Activated CD8-positive, alpha-beta memory T cell treated with anti-CD3 and anti-CD28 coated beads, Interleukin-2, amount 50 U/mL, for 1 hour (primary cell): ENCODE measurements at regions not wholly inside any gene's neighbourhood (a gene's known extent, or its start where the extent isn't known, plus 50 kb on each side); places are given as distances from the start of the nearest gene placed in this dataset.

Source experiments
- DNase-seq: peaks from one replicate; pipeline ENCODE4 v3.0.0-alpha.2; 2020; ENCODE audit errors: extremely low read depth

DNA sequence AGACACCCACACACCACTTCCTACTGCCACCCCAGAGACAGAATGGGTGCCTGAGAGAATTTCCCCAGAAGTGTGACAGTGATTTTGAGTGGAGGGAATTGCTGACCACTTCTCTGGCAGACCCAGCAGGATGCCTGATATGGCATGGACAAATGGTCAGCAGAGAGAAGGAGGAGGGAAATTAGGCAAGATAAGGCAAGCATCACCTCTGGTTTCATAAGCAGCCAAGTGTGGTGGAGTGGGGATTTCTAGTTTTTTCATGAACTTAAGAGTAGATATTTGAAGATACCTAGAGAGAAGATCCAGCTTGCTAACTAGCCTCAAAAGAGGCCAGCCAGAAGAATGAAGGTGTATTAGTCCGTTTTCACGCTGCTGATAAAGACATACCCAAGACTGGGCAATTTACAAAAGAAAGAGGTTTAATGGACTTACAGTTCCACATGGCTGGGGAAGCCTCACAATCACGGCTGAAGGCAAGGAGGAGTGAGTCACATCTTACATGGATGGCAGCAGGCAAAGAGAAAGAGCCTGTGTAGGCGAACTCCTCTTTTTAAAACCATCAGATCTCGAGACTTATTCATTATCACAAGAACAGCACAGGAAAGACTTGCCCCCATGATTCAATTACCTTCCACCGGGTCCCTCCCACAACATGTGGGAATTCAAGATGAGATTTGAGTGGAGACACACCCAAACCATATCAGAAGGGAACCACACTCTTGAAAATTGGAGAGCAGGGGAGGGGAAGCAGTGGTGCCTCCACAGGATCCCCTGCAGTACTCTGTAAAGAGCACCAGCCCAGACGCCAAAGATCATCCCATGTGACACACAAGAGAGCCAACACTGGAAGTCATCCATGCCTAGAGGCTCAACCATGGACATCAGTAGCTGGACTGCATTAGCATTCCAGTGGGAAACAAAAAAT is 64.2 kb downstream of the RBM43 start:
- DNase-seq, result no peak

DNA sequence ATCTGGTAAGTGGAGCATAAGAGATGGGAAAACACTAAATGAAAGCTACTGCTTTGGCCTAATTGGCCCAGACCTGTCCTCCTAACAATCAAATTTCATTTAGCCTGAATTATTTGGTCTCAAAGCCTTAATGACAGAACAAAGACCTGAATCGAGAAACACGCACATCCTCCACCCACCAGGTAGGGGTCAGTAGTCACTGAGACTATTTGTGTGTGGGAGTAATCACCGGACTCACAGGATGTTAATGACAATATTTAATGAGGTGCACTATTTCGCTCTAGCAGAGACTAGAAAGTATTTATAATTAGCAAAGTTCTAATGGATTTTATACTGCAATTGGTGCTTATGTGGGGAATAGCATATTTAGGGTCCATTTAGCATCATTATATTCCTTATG is 68.1 kb downstream of the RBM43 start:
- DNase-seq, result no peak

DNA sequence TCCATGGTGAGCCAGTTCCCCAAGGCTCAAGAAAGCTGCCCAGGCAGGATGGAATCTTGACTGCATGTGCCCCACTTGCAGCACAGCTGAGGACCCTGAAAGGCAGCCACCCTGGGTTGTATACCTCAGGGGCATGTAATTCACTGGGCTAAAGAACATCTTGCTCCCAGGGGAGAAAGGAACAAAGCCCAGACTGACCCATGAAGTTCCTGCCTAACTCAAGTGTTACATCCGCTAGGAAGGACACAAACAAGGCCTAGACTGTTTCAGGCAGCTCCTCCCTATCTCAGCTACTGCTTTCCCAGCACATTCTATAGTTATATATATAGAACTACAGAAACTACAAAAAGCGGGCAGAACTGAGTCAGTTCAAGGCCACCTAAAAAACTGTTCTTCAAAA is 69.0 kb downstream of the RBM43 start:
- no peak for DNase-seq

DNA sequence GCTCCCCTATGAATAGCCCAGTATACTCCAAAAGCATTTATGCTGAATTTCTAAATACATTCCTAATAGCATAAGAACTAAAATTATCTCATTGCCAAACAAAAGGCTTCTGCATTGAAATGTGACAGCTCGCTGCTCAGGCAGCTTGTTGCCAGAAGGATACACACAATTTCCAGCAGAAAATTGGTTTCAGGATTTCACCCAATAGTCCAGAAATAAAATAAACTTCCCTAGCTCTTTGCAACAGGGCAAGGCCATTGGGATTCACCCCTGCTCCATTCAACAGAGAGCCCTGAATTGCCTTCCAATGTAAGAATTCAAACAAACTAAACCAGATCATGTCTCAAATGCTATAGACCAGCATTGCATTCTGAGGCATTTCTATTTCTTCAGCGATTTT is 70.7 kb downstream of the RBM43 start:
- no peak for DNase-seq

DNA sequence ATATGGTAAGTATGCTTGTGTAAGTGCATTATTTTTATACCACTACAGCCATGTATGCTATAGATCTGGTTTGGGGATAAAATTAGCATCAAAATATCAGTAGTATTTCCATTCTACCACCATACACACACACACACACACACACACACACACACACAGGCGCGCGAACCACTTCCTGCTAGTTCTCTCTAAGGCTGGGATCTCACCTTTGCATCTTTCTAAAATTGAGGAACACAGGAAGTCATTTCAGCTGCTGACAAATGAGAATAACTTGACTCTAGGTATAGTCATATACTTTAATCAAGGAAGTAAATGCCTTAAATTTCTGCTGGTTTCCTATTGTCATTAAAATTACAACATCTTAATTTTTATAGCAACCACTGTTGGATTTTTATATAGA is 72.5 kb downstream of the RBM43 start:
- DNase-seq, result no peak

DNA sequence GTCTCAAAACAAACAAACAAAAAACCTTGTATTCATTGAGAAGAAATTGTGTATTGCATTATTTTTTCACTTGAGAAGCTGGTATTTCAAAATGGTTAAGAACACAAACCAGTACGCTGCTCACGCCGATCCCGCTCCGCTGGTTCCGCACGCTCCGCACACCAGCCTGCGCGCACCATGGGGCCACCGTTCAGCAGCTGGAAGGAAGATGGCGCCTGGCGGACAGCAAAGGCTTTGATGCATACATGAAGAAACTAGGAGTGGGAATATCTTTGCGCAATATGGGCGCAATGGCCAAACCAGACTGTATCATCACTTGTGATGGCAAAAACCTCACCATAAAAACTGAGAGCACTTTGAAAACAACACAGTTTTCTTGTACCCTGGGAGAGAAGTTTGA is 75.7 kb downstream of the RBM43 start:
- no peak for DNase-seq

DNA sequence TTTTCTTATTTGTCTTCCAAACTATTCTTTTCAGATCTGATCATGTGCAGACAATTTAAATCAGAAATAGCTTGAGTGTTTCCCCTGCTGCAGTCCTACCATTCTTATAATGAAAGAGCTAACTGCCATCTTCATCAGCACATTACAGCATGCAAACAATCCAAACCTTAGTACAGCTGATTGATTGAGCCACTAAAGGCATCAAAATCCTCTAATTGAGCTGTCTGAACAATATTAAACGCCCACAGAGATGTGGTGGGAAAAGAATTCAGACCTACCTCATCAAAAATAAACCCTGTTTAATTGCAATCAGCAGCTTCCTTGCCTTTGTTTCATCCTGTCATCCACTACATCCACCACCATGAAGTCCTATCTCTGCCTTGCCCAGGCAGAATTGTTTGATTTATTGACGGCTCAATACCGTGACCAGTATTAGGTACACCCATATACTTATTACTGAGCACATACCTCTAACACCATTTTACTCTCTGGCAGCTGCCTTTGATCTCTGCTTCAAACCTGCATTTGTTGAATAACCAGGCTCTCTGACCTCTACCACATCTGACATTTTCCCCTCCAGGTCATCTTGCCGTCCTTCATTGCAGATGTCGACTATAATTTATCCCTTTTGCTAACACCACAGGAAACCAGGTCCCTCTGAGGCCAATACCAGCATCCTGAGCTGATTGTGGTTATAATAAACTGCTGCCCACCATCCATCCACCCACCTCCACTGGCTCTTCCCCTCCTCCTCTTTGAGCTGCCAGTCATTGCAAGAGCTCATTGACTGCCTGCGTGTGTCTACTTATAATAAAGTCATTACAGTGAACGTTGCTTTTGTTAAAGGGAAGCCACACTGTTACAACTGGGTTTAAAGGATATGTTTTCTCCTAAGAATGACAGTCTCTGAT is 78.5 kb downstream of the RBM43 start:
- no peak for DNase-seq

DNA sequence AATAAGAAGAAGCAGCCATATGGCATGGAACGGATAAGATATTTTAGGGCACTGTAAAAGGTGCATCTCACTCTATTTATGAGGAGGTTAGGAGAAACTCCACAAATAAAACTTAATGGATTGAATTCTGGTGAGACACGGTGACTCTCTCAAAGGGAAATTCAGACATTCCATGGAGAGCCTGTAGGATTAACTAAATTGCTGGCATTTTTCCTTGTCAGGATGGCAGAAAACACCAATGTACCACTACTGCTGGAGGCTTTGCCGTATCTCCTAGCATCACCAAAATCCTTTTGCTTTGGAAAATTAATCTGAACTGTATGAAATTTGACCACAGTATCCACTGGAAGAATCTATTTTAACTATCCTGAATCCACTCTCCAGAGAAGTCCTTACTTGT is 79.3 kb downstream of the RBM43 start:
- DNase-seq, result no peak

DNA sequence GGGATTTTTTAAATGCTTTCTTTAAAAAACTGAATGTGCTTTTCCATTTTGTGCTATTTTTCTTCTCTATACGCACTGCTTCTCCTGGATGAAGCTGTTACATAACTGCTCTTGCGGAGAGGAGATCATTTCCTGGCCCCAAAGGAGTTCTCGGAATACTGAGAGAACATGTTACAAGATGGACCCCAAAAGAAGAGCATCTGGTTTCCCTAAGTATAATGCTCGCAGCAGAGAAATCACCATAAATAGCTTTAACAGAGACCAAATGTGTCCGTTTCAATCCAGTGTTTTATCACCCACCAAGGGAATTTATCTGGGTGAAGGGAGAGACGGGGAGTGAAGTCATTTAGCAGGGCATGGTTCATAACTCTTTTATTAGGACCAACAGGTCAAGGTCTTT is 80.1 kb downstream of the RBM43 start:
- DNase-seq, result no peak

DNA sequence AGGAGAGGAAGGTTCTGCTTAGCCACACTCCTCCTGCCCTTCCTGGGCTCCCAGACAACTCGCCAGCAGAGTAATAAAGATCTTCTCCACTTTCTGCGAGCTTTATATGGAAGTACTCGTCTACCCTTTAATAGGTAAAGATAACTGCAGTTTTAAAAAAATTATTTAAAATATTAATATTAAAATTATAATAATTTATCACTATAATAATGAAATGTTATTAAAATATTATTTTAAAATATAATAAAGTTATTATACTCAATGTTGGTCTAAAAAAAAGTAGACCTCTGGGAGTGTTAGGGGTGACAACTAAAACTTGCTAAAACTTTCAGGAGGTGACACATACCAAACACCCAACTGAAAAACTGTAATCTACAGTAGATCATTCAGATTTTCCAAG is 81.5 kb downstream of the RBM43 start:
- no peak for DNase-seq

DNA sequence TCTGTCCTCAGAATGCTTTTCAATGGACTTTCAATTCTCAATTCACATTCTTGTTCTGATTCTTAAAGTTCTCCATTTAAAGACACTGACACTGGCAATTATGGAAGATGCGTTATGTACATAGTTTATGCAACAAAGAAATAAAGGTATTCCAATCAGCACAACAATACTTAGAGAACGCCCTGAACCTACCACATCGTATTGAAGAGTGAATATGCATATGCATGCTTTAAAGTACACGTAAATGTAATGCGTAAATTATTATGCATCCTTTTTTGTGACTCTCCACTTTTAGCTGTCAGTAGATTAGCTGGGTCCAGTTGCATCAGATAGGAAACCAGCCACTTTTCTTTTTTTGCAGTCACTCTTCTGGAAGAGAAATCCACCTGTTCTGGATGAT is 83.5 kb downstream of the RBM43 start:
- no peak for DNase-seq

DNA sequence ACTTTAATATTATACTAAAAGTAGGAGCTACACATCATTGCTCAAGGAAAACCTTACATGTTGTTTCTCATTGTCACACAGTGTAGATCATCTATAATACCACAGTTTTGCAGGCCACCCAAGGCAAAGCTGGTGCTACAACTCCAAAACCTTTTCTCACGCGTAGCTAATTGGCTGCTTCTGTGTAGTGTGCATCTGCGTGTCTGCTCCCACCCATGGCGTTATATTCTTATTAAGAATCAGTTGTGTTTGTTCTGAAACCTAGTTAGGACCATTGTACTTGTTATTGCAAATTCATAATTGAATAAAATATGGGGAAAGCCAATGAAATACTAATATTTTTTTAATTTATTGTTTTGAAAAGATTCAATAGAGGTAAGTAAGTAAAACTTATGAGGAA is 83.9 kb downstream of the RBM43 start:
- DNase-seq, result no peak

DNA sequence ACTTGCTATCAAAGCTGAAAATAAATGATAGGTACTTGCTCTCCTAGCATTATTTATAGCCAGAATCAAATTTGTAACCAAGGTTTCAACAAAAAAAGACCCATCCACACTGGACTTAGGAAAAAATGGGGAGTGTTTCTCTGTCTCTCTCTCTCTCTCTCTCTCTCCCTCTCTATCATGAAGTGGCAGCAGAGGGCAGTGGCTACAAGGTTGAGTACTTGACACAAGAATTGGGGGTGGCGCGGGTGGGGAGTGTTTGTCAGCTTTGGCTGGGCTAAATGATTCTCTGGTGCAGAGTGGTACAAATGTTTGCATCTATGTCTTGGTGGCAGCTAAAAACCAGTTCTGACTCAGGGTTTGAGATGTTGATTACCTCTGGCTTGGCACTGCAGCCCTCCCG is 85.0 kb downstream of the RBM43 start:
- no peak for DNase-seq

DNA sequence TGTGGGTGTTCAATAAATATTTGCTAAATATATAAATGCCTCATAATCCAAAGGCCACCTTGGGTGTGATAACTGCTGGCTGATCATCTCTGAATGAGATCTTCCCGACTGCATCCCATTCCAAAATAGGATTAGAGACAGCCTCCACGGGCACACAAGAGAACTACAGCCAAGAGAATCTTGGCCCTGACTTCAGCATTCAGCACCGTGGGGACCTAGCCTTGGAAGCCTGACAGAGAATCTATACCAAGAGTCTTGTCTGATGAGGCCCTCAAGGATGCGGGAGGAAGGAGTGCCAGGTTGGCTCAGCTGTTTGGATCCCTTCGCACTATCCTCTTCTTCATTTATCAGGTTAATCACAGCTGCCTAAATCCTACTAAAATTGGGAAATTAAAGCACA is 85.8 kb downstream of the RBM43 start:
- no peak for DNase-seq

DNA sequence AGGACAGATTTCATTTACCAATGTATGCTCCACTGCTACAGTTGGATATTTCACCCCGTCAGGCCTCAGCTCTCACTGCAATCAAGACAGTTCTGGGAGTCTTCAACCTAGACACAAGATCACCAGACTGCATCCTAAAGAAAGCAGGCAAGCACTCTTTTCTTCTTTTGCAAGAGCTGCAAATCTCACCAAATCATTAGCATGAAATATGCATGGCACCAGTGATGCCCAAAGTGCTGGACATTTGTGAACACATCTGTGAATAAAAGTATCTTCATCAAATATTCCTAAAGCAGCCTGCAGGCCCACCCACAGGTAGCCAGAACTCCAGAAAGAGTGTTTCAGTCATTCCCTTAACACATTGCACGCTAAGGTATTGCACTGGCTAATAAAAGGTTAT is 87.5 kb downstream of the RBM43 start:
- no peak for DNase-seq

DNA sequence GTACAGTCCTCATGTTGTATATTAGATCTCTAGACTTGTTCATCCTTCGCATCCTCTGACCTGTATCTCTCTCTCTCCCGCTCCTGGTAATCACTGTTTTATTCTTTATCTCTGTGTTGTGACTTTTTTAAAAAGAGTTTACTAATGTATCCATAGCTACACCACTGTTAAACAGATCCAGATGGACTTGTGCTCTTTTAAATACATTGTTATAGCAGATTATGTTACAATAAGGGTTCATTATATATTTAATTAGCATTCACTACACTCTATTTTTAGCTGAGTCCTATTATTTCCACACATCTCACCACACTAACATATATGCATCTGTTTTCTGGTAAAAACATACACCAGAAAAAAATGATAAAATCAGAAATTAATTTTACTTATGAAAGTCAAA is 90.5 kb downstream of the RBM43 start:
- no peak for DNase-seq

DNA sequence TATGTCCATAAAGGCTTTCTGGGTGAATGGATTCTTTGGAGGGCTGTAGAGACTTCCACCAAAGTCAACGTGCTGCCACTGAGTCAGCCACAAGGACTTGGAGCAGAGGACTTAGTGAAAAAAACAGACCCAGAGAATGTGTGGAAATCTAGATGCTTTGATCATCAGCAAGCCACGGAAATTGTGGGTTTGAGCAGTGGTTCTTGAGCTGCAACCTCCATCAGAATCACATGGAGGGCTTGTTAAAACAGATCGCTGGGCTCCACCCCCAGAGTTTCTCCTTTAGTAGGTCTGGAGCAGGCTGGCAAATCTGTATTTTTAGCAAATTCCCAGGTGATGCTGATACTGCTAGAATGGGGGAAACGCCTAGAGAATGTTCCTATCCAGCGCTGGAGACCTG is 95.3 kb downstream of the RBM43 start:
- DNase-seq, result no peak

DNA sequence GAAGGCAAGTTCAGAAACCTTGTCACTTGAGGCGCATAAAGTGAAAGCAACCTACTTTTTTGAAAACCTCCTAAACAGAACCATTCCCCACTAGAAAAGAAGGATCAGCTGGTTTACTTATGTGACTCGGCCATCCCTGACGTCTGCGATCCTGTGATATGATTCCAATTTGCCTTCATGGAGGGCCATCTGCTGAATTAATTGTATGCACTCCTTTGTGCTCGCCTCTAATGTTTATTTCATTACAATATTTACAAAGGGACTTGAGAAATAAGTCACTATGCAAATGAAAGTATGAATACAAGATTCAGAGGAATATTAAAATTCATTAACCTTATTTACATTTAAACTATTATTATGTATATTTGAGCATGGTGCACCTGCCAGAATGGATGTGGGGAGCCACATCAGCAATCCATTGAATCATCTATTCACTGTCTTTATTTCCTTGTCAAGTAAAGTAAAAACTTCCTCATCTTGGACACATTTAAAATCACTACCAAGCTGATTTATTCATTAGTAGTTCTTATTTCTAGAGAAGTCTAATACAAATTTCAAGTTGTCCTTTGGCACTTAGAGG is 96.5 kb downstream of the RBM43 start:
- no peak for DNase-seq

DNA sequence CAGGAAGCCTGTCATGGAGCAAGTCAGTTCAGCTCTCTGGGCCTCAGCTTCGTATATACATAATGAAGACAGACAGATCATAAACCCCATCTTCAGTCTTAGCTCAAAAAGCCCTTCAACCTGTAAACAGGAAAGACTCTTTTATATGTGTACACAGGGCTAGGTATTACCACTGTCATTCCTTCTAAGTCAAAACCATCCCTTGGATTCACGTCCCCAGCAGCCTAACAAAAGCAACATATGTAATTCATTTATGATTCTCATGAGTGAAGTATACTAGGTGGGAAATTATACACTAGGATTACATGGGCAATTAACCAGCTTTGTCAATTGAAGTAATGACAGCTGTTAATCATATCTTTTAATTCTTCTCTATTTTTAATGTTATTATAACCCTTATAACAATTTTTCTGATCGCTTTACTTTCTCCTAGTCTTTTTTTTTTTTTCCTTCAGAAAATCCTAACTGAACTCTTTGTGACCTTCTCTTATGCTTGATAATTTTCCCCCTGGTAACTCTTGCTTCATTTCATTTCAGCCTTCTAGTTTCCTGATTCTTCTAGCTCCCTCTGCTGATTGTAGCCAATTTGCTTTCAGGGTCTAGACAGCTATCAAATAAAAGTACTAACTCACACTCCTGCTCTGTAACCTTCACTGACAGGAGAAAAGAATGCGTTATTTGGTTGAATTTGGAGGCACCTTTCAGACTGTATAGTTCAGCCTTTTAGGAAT is 99.7 kb downstream of the RBM43 start:
- DNase-seq, result no peak

DNA sequence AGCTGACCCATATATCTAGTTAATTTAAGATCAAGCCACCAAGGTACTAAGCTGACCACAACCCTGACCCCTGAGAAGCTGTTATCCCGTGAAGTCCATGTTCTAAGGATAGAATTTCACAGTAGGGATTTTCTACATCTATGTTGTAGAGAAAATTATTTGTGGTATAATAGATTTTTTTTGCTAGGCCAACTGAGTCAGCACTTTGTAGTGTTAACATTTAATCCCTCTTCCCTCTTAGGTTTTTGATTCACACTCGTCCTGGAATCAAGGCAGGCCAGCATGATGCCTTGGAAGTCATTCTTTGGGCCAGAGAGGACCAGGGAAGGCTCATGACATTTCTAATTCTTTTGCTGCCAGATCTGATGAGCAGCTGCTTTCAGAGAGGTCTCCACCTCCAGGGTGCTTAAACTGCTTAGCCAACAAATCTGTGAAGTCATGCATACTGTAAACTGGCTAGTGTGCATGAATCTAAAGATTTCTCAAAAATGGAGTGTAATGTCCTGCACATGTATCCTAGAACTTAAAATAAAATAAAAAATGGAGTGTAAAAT is 102.5 kb downstream of the RBM43 start:
- no peak for DNase-seq

DNA sequence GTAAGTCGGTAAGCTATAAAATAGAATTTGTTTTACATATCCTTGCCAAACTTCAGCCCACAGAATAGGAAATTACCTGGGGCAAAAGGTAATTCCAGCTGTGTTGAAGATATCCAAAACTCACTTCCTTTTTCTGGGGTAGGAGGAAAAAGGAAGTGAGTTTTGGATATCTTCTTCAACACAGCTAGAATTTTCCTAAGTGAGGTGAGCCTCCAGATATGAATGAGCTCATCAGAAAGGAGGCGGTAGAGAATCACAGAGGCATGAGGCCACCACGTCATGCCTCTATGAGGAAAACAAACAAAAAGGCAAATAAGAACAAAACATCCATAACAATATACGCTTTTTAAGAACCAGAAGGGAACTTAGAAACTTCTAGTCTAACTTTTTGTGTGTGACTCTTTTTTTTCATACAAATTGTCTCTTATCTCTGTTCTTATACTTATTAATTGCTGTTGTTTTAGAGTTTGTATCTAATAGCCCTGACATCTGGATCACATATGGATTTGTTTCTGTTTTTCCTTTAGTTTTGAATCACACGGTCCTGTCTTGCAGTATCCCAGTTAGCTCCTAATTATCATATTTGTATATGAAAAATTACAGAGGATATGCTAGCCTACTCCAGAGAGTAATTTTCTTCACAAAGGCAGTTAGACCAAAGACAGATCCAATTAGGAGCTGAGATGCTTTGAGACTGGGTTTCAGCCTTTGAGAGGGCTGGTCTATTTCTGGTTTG is 104.5 kb downstream of the RBM43 start:
- no peak for DNase-seq
